Ovary (tissue), 7 donors: ENCODE measurements at regions not wholly inside any gene's neighbourhood (a gene's known extent, or its start where the extent isn't known, plus 50 kb on each side); places are given as distances from the start of the nearest gene placed in this dataset.

Experiments used
- DNase-seq, 5 donors: peaks; one replicate each; pipeline ENCODE4 v3.0.0-alpha.2; 2019 to 2020
- H3K27ac ChIP-seq, 2 donors: fragments of 200-600 bp; one replicate each; pipeline versions ENCODE4 v1.5.1 to v1.8.0; 2019 to 2022
- H3K27me3 ChIP-seq: fragments of 200-600 bp; one replicate; pipeline ENCODE4 v1.8.0; 2022
- H3K36me3 ChIP-seq: fragments of 200-600 bp; sonication (generic); one replicate; pipeline ENCODE4 v1.5.1; 2019
- H3K4me1 ChIP-seq: one replicate; pipeline ENCODE4 v1.8.1; 2013; ENCODE audit warnings: mild to moderate bottlenecking, moderate library complexity; ENCODE audit not compliant: insufficient read depth
- H3K4me3 ChIP-seq: fragments of 200-600 bp; sonication (generic); one replicate; pipeline ENCODE4 v1.5.1; 2017
- H3K9me3 ChIP-seq, 2 donors: fragments of 200-600 bp in 1 of 2; sonication (generic) in 1 of 2; one replicate each; pipeline versions ENCODE4 v1.5.1 to v1.8.1; 2013 to 2019; ENCODE audit warnings: mild to moderate bottlenecking in 1 of 2, moderate library complexity in 1 of 2
- EP300 ChIP-seq: sonication (generic); formaldehyde crosslinking; IDR thresholded peaks from one replicate; pipeline ENCODE4 v1.6.1; 2017; ENCODE audit warnings: antibody characterized with exemption
- POLR2A ChIP-seq: fragments of 450-650 bp; IDR thresholded peaks from one replicate; pipeline ENCODE4 v1.6.1; 2017; ENCODE audit warnings: antibody characterized with exemption, mild to moderate bottlenecking, moderate library complexity
- WGBS, 3 donors: extraction: QIAGEN DNeasy Blood & Tissue Kit in 1 of 3; methylation state at CpG; one replicate each; pipeline versions ENCODE4 v1.1.5 to v1.1.7; 2013 to 2017; 5-methylcytosine and 5-hydroxymethylcytosine counted together
- intact Hi-C, 4 donors: fragments of 100-400 bp; cut with DNase I; formaldehyde crosslinking; loops; one replicate each; pipeline versions ENCODE4 v1.11.0 to v1.15.1; 2022 to 2023
- TF ChIP-seq, protein P1 (sequence below), 3 donors: fragments of 450-650 bp in 2 of 3; fragments of 200-600 bp in 1 of 3; IDR thresholded peaks; one replicate each; pipeline versions ENCODE4 v1.5.1 to v1.8.0; 2016 to 2022; ENCODE audit warnings: antibody characterized with exemption in 3 of 3, mild to moderate bottlenecking in 1 of 3
- donor health status: DM: no; HTN: no; CAD: no; lungs with moderate emphysema.
- donor health status: DM: no; HTN: no; CAD: no.
- donor health status: Bipolar disorder and iron deficiency.
- donor health status: DM: no; HTN: no; CAD: no.
- donor health status: DM: yes; HTN: yes; CAD: no.

DNA sequence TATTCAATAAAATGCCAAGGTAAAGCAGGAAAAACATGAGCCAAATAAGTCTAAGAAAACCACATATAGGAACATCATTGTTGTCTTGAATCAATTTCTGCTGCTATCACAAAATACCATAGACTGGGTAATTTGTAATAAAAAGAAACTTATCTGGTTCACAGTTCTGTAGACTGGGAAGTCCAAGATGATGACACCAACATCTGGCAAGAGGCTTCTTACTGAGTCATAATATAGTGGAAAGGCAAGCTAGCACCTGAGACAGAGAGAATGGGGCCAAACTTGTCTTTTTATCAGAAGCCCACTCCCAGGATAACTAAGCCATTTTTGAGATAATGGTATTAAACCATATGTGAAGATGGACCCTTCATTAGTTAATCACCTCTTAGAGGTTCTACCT, 975.9 kb downstream of the FLRT2 start:
- no peak for DNase-seq
- no peaks in the 10 kb centered on the region for H3K4me1 ChIP-seq
- no peaks in the 10 kb centered on the region for H3K9me3 ChIP-seq
- H3K36me3 ChIP-seq: no peaks in the 10 kb centered on the region
- TF ChIP-seq EP300 (no peak), POLR2A (no peak)
- TF ChIP-seq, protein P1, sequence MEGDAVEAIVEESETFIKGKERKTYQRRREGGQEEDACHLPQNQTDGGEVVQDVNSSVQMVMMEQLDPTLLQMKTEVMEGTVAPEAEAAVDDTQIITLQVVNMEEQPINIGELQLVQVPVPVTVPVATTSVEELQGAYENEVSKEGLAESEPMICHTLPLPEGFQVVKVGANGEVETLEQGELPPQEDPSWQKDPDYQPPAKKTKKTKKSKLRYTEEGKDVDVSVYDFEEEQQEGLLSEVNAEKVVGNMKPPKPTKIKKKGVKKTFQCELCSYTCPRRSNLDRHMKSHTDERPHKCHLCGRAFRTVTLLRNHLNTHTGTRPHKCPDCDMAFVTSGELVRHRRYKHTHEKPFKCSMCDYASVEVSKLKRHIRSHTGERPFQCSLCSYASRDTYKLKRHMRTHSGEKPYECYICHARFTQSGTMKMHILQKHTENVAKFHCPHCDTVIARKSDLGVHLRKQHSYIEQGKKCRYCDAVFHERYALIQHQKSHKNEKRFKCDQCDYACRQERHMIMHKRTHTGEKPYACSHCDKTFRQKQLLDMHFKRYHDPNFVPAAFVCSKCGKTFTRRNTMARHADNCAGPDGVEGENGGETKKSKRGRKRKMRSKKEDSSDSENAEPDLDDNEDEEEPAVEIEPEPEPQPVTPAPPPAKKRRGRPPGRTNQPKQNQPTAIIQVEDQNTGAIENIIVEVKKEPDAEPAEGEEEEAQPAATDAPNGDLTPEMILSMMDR (IDR thresholded peaks at IDR 0.05): no peak
- H3K27me3 ChIP-seq: no peaks in the 10 kb centered on the region
- H3K27ac ChIP-seq: no peak overlapping the region
- intact Hi-C loops: no loop called here
- H3K4me3 ChIP-seq: no peak overlapping the region

DNA sequence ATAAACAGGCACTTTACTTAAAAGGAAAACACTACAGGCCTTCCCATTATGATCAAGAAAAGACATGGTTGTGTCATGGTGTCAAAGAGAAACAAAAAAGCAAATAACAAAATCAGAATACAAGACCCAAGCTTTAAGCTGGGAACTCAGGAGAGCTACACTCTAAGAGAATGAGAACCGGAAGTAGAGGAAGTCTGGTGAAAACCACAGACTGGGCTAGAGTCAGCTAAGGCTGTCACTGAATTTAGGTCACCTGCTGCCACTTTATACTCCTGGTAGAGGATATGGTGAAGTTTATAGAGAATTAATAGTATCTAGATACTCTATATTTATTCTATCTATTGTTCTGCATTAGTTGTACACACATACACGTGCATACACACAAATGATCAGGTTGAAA, 971.7 kb downstream of the FLRT2 start:
- no peaks in the 10 kb centered on the region for H3K4me1 ChIP-seq
- TF ChIP-seq EP300: no peak
- TF ChIP-seq, protein P1 (IDR thresholded peaks at IDR 0.05): no peak
- no peak for TF ChIP-seq POLR2A
- WGBS, 3 donors: 76 to 81% (median 80%) methylated on average over 2 of the region's 2 CpGs
- no peaks in the 10 kb centered on the region for H3K9me3 ChIP-seq
- H3K36me3 ChIP-seq: no peaks in the 10 kb centered on the region
- no peaks in the 10 kb centered on the region for H3K27me3 ChIP-seq
- no peak overlapping the region for H3K4me3 ChIP-seq
- intact Hi-C loops: no loop called here
- no peak for DNase-seq
- H3K27ac ChIP-seq: no peak overlapping the region

DNA sequence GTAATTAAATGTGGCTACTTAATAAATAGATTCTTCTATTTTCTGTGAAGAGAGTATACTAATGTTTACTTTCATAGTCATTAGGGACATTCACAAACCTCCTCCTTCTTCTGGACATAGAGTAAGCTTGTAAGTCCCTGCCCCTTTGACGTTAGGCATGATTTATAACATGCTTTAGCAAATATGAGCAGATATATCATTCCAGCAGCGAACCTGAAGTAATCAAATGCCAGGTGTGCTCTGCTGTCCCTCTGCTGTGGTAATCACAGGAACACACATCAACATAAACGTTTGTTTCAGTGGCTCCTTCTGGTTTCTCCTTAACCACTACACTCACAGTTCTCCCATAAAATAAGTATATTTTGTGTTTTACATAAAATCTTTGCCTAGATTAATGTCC, 961.8 kb downstream of the FLRT2 start:
- no peaks in the 10 kb centered on the region for H3K9me3 ChIP-seq
- H3K4me1 ChIP-seq: no peaks in the 10 kb centered on the region
- WGBS, 3 donors: 15 to 46% (median 19%) methylated on average over 3 of the region's 3 CpGs
- no peak overlapping the region for H3K27ac ChIP-seq
- no peaks in the 10 kb centered on the region for H3K27me3 ChIP-seq
- H3K36me3 ChIP-seq: no peaks in the 10 kb centered on the region
- no peak for DNase-seq
- no peak overlapping the region for H3K4me3 ChIP-seq
- TF ChIP-seq EP300 (no peak), POLR2A (no peak)
- TF ChIP-seq, protein P1 (IDR thresholded peaks at IDR 0.05): no peak
- intact Hi-C loops: no loop called here

DNA sequence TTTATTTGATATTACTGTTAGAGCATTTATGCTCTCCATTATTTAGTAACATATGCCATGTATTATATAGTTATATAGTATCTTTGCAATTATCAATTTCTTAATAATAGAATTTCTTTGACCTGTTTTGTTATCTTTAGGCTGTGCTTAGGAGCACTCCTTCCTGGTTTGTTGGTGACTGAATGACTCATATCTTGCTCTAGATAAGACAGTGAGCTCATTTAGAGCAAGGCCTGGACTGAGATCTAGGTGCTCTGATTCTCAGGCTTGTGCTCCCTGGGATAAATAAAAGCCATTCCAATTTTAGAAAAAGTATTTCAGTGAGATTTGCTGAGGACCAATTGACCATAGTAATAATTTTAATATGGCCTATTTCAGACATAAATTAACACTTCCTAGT, 951.2 kb downstream of the FLRT2 start:
- Histone ChIP-seq H3K36me3 (no peaks in the 10 kb centered on the region), H3K4me3 (no peak overlapping the region), H3K27ac (no peak overlapping the region), H3K4me1 (no peaks in the 10 kb centered on the region), H3K27me3 (no peaks in the 10 kb centered on the region), H3K9me3 (peaks cover 0 to 3% of the 10 kb centered on the region in 2 donors)
- intact Hi-C loops: no loop called here
- TF ChIP-seq, protein P1 (IDR thresholded peaks at IDR 0.05): no peak
- no peak for TF ChIP-seq POLR2A
- TF ChIP-seq EP300: no peak
- DNase-seq: no peak

DNA sequence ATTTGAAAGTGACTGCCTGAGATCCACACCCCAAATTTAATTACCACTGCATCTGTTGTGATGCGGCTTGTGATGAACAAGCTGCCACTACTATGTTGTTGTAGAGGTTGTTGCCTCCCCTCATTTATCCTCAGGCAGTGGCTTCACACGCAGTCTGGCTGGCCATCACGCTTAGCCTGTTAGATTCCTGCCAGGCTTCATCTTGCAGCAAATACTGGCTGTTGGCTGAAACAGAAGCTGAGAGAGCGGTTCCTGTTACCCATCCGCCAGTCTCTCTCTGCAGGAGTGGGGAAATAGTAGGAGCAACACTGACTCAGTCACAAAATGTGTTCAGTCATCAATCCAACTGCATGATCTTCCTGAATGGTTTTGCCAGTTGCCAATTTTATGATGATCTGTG, 934.4 kb downstream of the FLRT2 start:
- 61 to 76% (median 68%) methylated on average over 5 of the region's 5 CpGs for WGBS, 3 donors
- Histone ChIP-seq H3K4me3 (no peak overlapping the region), H3K9me3 (no peaks in the 10 kb centered on the region), H3K27ac (no peak overlapping the region), H3K27me3 (no peaks in the 10 kb centered on the region), H3K36me3 (no peaks in the 10 kb centered on the region), H3K4me1 (no peaks in the 10 kb centered on the region)
- TF ChIP-seq EP300 (no peak), POLR2A (no peak)
- TF ChIP-seq, protein P1 (IDR thresholded peaks at IDR 0.05): no peak
- intact Hi-C loops: no loop called here
- DNase-seq: no peak
